GM23248 (cell line): ENCODE measurements at regions not wholly inside any gene's neighbourhood (a gene's known extent, or its start where the extent isn't known, plus 50 kb on each side); places are given as distances from the start of the nearest gene placed in this dataset.
A peak's percentile ranks its signal among the peaks of the same experiment; 100 is the strongest.

Experiments used
- DNase-seq: peaks from one replicate; pipeline ENCODE4 v3.0.0-alpha.2; 2015
- H2AFZ ChIP-seq: fragments of 200-600 bp; sonication (generic); 2 replicates; pipeline ENCODE4 v1.6.1; 2016; ENCODE audit warnings: antibody characterized with exemption
- H3F3A ChIP-seq: fragments of 200-600 bp; sonication (generic); 2 replicates; pipeline ENCODE4 v1.6.1; 2016; ENCODE audit warnings: mild to moderate bottlenecking, antibody characterized with exemption, mixed run types; ENCODE audit not compliant: insufficient read depth
- H3K27ac ChIP-seq: fragments of 200-600 bp; sonication (generic); 2 replicates; pipeline ENCODE4 v1.5.1; 2016; ENCODE audit warnings: mild to moderate bottlenecking
- H3K27me3 ChIP-seq: fragments of 200-600 bp; sonication (generic); replicated peaks from 2 replicates; pipeline ENCODE4 v1.6.1; 2016; ENCODE audit warnings: mild to moderate bottlenecking; ENCODE audit not compliant: insufficient read depth
- H3K36me3 ChIP-seq: fragments of 200-600 bp; sonication (generic); 2 replicates; pipeline ENCODE4 v1.6.1; 2016; ENCODE audit warnings: low read depth, mild to moderate bottlenecking
- H3K4me1 ChIP-seq: fragments of 200-600 bp; sonication (generic); 2 replicates; pipeline ENCODE4 v1.6.1; 2016; ENCODE audit warnings: mild to moderate bottlenecking; ENCODE audit not compliant: insufficient read depth
- H3K4me2 ChIP-seq: fragments of 200-600 bp; sonication (generic); one replicate; pipeline ENCODE4 v1.6.1; 2016; ENCODE audit warnings: mild to moderate bottlenecking; ENCODE audit not compliant: unreplicated experiment
- H3K4me3 ChIP-seq: fragments of 200-600 bp; sonication (generic); 2 replicates; pipeline ENCODE4 v1.5.1; 2016; ENCODE audit warnings: mild to moderate bottlenecking
- H3K79me2 ChIP-seq: fragments of 200-600 bp; sonication (generic); 2 replicates; pipeline ENCODE4 v1.6.1; 2016; ENCODE audit warnings: mild to moderate bottlenecking; ENCODE audit not compliant: insufficient read depth
- H3K9ac ChIP-seq: fragments of 200-600 bp; sonication (generic); 2 replicates; pipeline ENCODE4 v1.6.1; 2016; ENCODE audit warnings: mild to moderate bottlenecking
- H3K9me2 ChIP-seq: fragments of 200-600 bp; sonication (generic); 2 replicates; pipeline ENCODE4 v1.6.1; 2016; ENCODE audit warnings: mixed run types, mild to moderate bottlenecking, moderate library complexity; ENCODE audit not compliant: insufficient read depth
- H3K9me3 ChIP-seq: fragments of 200-600 bp; sonication (generic); one replicate; pipeline ENCODE4 v1.6.1; 2017; ENCODE audit warnings: low read depth
- H4K20me1 ChIP-seq: fragments of 200-600 bp; sonication (generic); 2 replicates; pipeline ENCODE4 v1.6.0; 2016; ENCODE audit not compliant: insufficient read depth
- EZH2 ChIP-seq: fragments of 200-600 bp; sonication (generic); IDR thresholded peaks from 2 replicates; pipeline ENCODE4 v1.6.1; 2018; ENCODE audit warnings: antibody characterized with exemption, mild to moderate bottlenecking; ENCODE audit not compliant: insufficient read depth, poor library complexity, severe bottlenecking
- EZH2phosphoT487 ChIP-seq: fragments of 200-600 bp; sonication (generic); IDR thresholded peaks from 2 replicates; pipeline ENCODE4 v1.6.1; 2018; ENCODE audit warnings: antibody characterized with exemption, moderate library complexity, mild to moderate bottlenecking, low read depth; ENCODE audit not compliant: insufficient read depth
- WGBS, 2 experiments: methylation state at CpG; one replicate each; pipeline ENCODE4 v1.1.6; 2015 to 2017; ENCODE audit warnings: low lambda C conversion rate in 2 of 2, low coverage in 1 of 2; ENCODE audit errors: missing lambda C conversion rate in 2 of 2; 5-methylcytosine and 5-hydroxymethylcytosine counted together
- in situ Hi-C: fragments of 300-500 bp; cut with MboI; formaldehyde crosslinking; loops from 2 replicates; pipeline ENCODE4 v1.15.0; 2020

- Histone ChIP-seq H3F3A (no peaks in the 10 kb centered on the region), H3K4me3 (no peak overlapping the region), H3K9me2 (no peaks in the 10 kb centered on the region), H3K9ac (no peak overlapping the region), H3K4me2 (no peak overlapping the region), H3K9me3 (no peaks in the 10 kb centered on the region), H3K36me3 (no peaks in the 10 kb centered on the region), H4K20me1 (no peaks in the 10 kb centered on the region), H2AFZ (no peak overlapping the region), H3K27me3 (peaks cover 32% of the 10 kb centered on the region), H3K79me2 (no peaks in the 10 kb centered on the region), H3K4me1 (peaks cover 7% of the 10 kb centered on the region; the same call in 1 of the 2 replicates), H3K27ac (no peak overlapping the region)
- DNase-seq, result no peak
- in situ Hi-C loops, result no loop called here
- 14 to 24% methylated on average over 2 of the region's 2 CpGs for WGBS, 2 experiments
- TF ChIP-seq EZH2phosphoT487, result no peak
- no peak for TF ChIP-seq EZH2
Observed at GRCh38 chr3:87796137-87796842, 262.5 kb downstream of the CGGBP1 start.

- Histone ChIP-seq H3F3A (no peaks in the 10 kb centered on the region), H3K27me3 (peaks cover 32% of the 10 kb centered on the region), H3K79me2 (no peaks in the 10 kb centered on the region), H2AFZ (no peak overlapping the region), H3K27ac (no peak overlapping the region), H3K9ac (no peak overlapping the region), H3K4me3 (no peak overlapping the region), H3K4me2 (no peak overlapping the region), H3K36me3 (no peaks in the 10 kb centered on the region), H3K9me2 (no peaks in the 10 kb centered on the region), H4K20me1 (no peaks in the 10 kb centered on the region), H3K9me3 (no peaks in the 10 kb centered on the region), H3K4me1 (peaks cover 7% of the 10 kb centered on the region; the same call in 1 of the 2 replicates)
- in situ Hi-C loops, result no loop called here
- no peak for DNase-seq
- TF ChIP-seq EZH2 (no peak), EZH2phosphoT487 (no peak)
- WGBS, 2 experiments, result 6 to 33% methylated on average over 1 of the region's 1 CpG
Observed at GRCh38 chr3:87795701-87796100, 263.1 kb downstream of the CGGBP1 start.

GRCh38 chr3:87793337-87793877 lies 265.4 kb downstream of the CGGBP1 start:
- Histone ChIP-seq H3K4me3 (peak overlapping the region; percentile 67), H3K27me3 (peaks cover 38% of the 10 kb centered on the region), H4K20me1 (no peaks in the 10 kb centered on the region), H2AFZ (peak overlapping the region; percentile 69), H3K27ac (no peak overlapping the region), H3K4me2 (peak overlapping the region; percentile 74), H3K79me2 (no peaks in the 10 kb centered on the region), H3F3A (no peaks in the 10 kb centered on the region), H3K9me2 (no peaks in the 10 kb centered on the region), H3K9ac (0 out of 2 replicates have a peak overlapping the region, but pooled peaks have one; percentile 25), H3K4me1 (peaks cover under 1% of the 10 kb centered on the region; the same call in 1 of the 2 replicates), H3K9me3 (no peaks in the 10 kb centered on the region), H3K36me3 (no peaks in the 10 kb centered on the region)
- TF ChIP-seq EZH2phosphoT487 (no peak), EZH2 (no peak)
- in situ Hi-C loops, result no loop called here
- WGBS, 2 experiments, result 13 to 16% methylated on average over 16 to 17 of the region's 17 CpGs
- no peak for DNase-seq

- H3K9me3 ChIP-seq, result no peaks in the 10 kb centered on the region
- no peaks in the 10 kb centered on the region for H3K79me2 ChIP-seq
- H4K20me1 ChIP-seq, result no peaks in the 10 kb centered on the region
- peak within 1 kb of the TSS; percentile 74 for H3K4me2 ChIP-seq
- peak within 1 kb of the TSS; percentile 69 for H2AFZ ChIP-seq
- DNase-seq, result peak; percentile 39
- no peak within 1 kb of the TSS for H3K27ac ChIP-seq
- H3F3A ChIP-seq, result no peaks in the 10 kb centered on the region
- TF ChIP-seq EZH2, result no peak
- no peak for TF ChIP-seq EZH2phosphoT487
- H3K36me3 ChIP-seq, result no peaks in the 10 kb centered on the region
- WGBS, 2 experiments, result 2 to 4% methylated on average over 39 to 62 of the region's 62 CpGs
- H3K9me2 ChIP-seq, result no peaks in the 10 kb centered on the region
- 0 out of 2 replicates have a peak within 1 kb of the TSS, but pooled peaks have one; percentile 25 for H3K9ac ChIP-seq
- no peaks in the 10 kb centered on the region; the same call in 1 of the 2 replicates for H3K4me1 ChIP-seq
- in situ Hi-C loops, result no loop called here
- peaks cover 38% of the 10 kb centered on the region for H3K27me3 ChIP-seq
- peak within 1 kb of the TSS; percentile 67 for H3K4me3 ChIP-seq
Observed at GRCh38 chr3:87792534-87793336, 266.1 kb downstream of the CGGBP1 start, which contains the start of gene HTR1F. HTR1F (plus strand) TSS chr3:87792706.
